ENCODE measurements at regions not wholly inside any gene's neighbourhood (a gene's known extent, or its start where the extent isn't known, plus 50 kb on each side); places are given as distances from the start of the nearest gene placed in this dataset.

DNA sequence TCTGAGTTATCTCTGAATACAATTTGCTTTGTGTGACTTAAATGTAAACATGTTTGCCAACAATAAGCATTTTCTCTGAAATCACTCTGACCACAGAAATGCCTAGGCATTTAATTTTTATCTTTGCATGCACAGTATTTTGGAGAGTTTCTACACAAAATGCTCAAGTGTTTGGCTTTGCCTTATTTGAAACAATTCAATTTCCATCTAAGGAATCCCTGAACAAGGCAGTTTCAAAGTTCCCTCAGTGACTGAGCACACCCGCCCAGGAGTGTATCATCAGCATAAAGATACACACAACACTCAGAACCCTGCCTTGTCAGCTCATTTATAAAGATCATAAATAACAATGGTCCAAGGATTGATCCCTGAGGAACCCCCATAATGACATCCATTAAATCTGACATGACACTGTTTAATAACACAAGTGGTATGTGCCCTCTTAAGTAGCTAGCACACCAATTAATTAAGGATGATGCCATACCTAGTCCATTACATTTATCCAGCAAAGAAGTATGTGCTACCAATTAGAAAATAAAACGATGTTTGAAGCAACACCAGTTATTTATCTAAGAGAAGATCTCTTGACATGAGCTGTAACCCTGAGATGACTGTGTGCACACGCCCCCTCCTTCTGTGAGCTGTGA lies 585.8 kb downstream of the ADGRL2 start:
- Histone ChIP-seq H3K27me3 (no peaks in the 10 kb centered on the region), H3K4me3 (no peak overlapping the region), H3K9me3 (no peaks in the 10 kb centered on the region), H3K36me3 (no peaks in the 10 kb centered on the region), H3K4me1 (no peaks in the 10 kb centered on the region), H3K27ac (no peak overlapping the region)
- TF ChIP-seq POLR2A (IDR thresholded peaks at IDR 0.05) (no peak), POLR2AphosphoS5 (IDR thresholded peaks at IDR 0.05) (no peak), EP300 (IDR thresholded peaks at IDR 0.05) (no peak)
- TF ChIP-seq, protein P1, sequence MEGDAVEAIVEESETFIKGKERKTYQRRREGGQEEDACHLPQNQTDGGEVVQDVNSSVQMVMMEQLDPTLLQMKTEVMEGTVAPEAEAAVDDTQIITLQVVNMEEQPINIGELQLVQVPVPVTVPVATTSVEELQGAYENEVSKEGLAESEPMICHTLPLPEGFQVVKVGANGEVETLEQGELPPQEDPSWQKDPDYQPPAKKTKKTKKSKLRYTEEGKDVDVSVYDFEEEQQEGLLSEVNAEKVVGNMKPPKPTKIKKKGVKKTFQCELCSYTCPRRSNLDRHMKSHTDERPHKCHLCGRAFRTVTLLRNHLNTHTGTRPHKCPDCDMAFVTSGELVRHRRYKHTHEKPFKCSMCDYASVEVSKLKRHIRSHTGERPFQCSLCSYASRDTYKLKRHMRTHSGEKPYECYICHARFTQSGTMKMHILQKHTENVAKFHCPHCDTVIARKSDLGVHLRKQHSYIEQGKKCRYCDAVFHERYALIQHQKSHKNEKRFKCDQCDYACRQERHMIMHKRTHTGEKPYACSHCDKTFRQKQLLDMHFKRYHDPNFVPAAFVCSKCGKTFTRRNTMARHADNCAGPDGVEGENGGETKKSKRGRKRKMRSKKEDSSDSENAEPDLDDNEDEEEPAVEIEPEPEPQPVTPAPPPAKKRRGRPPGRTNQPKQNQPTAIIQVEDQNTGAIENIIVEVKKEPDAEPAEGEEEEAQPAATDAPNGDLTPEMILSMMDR (IDR thresholded peaks at IDR 0.05) = no peak
- no peak for DNase-seq (ENCODE audit: low spot score in 2 of 2)
- WGBS = 60% methylated on average over 3 of the region's 3 CpGs

DNA sequence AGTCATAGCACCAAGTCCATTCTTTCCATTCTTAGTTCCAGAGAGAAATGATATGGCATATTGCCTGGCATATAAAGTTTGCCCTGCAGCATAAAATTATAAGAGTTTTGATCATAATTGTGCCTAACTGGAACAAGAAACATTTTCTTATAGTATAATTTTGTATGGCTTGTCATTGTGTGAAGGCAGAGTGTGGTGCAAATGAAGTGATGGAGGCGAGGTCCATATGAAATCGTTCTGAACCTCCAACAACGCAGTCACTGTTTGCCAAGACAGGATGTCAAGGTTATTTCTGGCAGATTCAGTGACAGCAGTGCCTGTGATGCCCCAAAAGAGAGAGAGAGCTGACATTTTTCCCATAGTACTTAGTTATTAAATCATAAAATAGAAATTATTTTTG lies 584.0 kb downstream of the ADGRL2 start:
- Histone ChIP-seq H3K4me1 (no peaks in the 10 kb centered on the region), H3K27ac (no peak overlapping the region), H3K36me3 (no peaks in the 10 kb centered on the region), H3K27me3 (no peaks in the 10 kb centered on the region), H3K9me3 (no peaks in the 10 kb centered on the region), H3K4me3 (no peak overlapping the region)
- DNase-seq (ENCODE audit: low spot score in 2 of 2) = no peak
- WGBS = 74% methylated on average over 3 of the region's 3 CpGs
- no peak for TF ChIP-seq POLR2AphosphoS5 (IDR thresholded peaks at IDR 0.05)
- TF ChIP-seq, protein P1 (IDR thresholded peaks at IDR 0.05) = no peak
- no peak for TF ChIP-seq POLR2A (IDR thresholded peaks at IDR 0.05)
- TF ChIP-seq EP300 (IDR thresholded peaks at IDR 0.05) = no peak

DNA sequence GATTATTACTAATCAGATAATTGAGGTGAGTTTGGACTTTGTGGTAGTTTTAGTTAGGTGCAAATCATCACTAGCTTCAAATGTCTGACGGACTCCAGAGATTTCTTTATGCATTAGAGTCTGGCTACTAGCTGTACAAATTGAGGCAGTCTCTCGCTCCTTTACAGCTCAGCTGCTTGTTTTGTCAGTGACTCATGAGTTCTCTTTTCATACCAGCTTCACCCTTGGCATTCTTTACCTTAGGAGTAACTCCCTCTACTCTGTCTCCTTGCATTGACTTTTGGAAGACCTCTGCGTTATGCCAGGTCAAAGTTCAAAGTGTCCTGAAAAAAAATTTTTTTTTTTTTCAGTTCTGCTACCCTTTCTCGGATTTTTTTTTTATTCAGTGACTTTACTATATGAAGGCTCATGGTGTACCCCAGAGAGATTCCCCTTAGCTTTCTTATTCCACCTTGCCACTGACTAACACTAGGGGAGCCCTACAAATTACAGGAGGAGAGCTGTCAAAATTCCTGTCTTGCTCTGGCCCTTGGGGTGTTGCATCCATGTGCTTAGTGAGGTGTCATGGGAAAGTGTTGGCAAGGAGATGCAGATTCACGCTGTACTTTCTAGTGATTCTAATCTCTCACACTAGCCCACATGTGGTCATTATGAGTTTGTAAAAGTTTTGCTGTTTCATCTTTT lies 576.6 kb downstream of the ADGRL2 start:
- no peaks in the 10 kb centered on the region for H3K36me3 ChIP-seq
- no peaks in the 10 kb centered on the region for H3K27me3 ChIP-seq
- no peak overlapping the region for H3K4me3 ChIP-seq
- no peaks in the 10 kb centered on the region for H3K9me3 ChIP-seq
- TF ChIP-seq POLR2AphosphoS5 (IDR thresholded peaks at IDR 0.05) (no peak), POLR2A (IDR thresholded peaks at IDR 0.05) (no peak), EP300 (IDR thresholded peaks at IDR 0.05) (no peak)
- TF ChIP-seq, protein P1 (IDR thresholded peaks at IDR 0.05) = no peak
- H3K27ac ChIP-seq = no peak overlapping the region
- 82% methylated on average over 5 of the region's 5 CpGs for WGBS
- H3K4me1 ChIP-seq = no peaks in the 10 kb centered on the region
- no peak for DNase-seq (ENCODE audit: low spot score in 2 of 2)

DNA sequence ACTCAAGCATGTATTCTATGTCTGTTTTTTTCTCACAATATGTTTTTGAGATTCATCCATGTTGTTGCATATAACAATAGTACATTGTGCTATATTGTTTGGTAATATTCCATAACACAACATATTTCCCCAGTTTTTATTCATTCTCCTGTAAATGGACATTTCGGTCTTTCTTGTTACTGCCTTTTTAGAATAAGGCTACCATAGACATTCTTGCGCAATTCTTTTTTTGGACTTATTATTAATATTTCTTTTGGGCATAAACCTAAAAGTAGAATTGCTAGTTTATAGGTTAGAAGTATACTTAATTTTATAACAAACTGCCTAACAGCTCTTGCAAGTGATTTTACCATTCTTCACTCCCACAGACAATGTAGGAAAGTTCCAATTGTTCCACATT lies 573.0 kb downstream of the ADGRL2 start:
- 98% methylated on average over 2 of the region's 2 CpGs for WGBS

More for the DNA sequence above, 573.0 kb downstream of the ADGRL2 start:
- no peak overlapping the region for H3K4me3 ChIP-seq
- no peaks in the 10 kb centered on the region for H3K36me3 ChIP-seq
- no peaks in the 10 kb centered on the region for H3K4me1 ChIP-seq
- no peaks in the 10 kb centered on the region for H3K27me3 ChIP-seq
- no peak for DNase-seq (ENCODE audit: low spot score in 2 of 2)
- H3K27ac ChIP-seq = no peak overlapping the region
- H3K9me3 ChIP-seq = no peaks in the 10 kb centered on the region
- TF ChIP-seq EP300 (IDR thresholded peaks at IDR 0.05) (no peak), POLR2AphosphoS5 (IDR thresholded peaks at IDR 0.05) (no peak)
- TF ChIP-seq, protein P1 (IDR thresholded peaks at IDR 0.05) = no peak

All from suprapubic skin (tissue), 4 donors.